Fibroblast of lung (primary cell): ENCODE measurements at regions not wholly inside any gene's neighbourhood (a gene's known extent, or its start where the extent isn't known, plus 50 kb on each side); places are given as distances from the start of the nearest gene placed in this dataset.

Experiments used
- DNase-seq, 2 donors: peaks; one replicate each; pipeline versions ENCODE4 v3.0.0 to v3.0.0-alpha.2; 2010; ENCODE audit warnings: low read depth in 2 of 2
- H2AFZ ChIP-seq: 2 replicates; pipeline ENCODE4 v1.5.1; 2012; ENCODE audit warnings: low read length, control low read depth, inconsistent platforms
- H3K27ac ChIP-seq: 2 replicates; pipeline ENCODE4 v1.5.1; 2011; ENCODE audit warnings: low read length, control low read depth; ENCODE audit not compliant: insufficient read depth
- H3K27me3 ChIP-seq: 2 replicates; pipeline ENCODE4 v1.5.1; 2011; ENCODE audit warnings: mild to moderate bottlenecking, low read length; ENCODE audit not compliant: control insufficient read depth, insufficient read depth
- H3K36me3 ChIP-seq: 2 replicates; pipeline ENCODE4 v1.5.1; 2011; ENCODE audit warnings: low read length; ENCODE audit not compliant: control insufficient read depth, insufficient read depth
- H3K4me1 ChIP-seq: 2 replicates; pipeline ENCODE4 v1.5.1; 2011; ENCODE audit warnings: low read length; ENCODE audit not compliant: control insufficient read depth, insufficient read depth; ENCODE audit errors: extremely low read depth
- H3K4me2 ChIP-seq: 2 replicates; pipeline ENCODE4 v1.5.1; 2011; ENCODE audit warnings: low read length, control low read depth; ENCODE audit not compliant: insufficient read depth; ENCODE audit errors: extremely low read depth
- H3K4me3 ChIP-seq, 4 experiments: fragments of 200-600 bp in 1 of 4; sonication (generic) in 1 of 4; replicated peaks in 1 of 4; 2 replicates each; pipeline ENCODE4 v1.5.1; 2011 to 2016; ENCODE audit warnings: low read length in 4 of 4, low read depth in 3 of 4, mild to moderate bottlenecking in 3 of 4, control low read depth in 2 of 4, inconsistent platforms in 1 of 4, mixed read lengths in 1 of 4; ENCODE audit not compliant: insufficient read depth in 1 of 4; ENCODE audit errors: control extremely low read depth in 1 of 4
- H3K79me2 ChIP-seq: 2 replicates; pipeline ENCODE4 v1.5.1; 2012; ENCODE audit warnings: mild to moderate bottlenecking, low read length, inconsistent platforms; ENCODE audit not compliant: control insufficient read depth, insufficient read depth
- H3K9ac ChIP-seq: 2 replicates; pipeline ENCODE4 v1.5.1; 2011; ENCODE audit warnings: mild to moderate bottlenecking, low read length, control low read depth; ENCODE audit not compliant: insufficient read depth
- H3K9me3 ChIP-seq: 2 replicates; pipeline ENCODE4 v1.5.1; 2012; ENCODE audit warnings: low read depth, low read length; ENCODE audit not compliant: control insufficient read depth, insufficient read depth
- H4K20me1 ChIP-seq: 2 replicates; pipeline ENCODE4 v1.5.1; 2011; ENCODE audit warnings: low read length; ENCODE audit not compliant: control insufficient read depth, insufficient read depth; ENCODE audit errors: extremely low read depth
- CTCF ChIP-seq, 2 donors: IDR thresholded peaks in 1 of 2; conservative IDR thresholded peaks in 1 of 2; 1 replicate in 1 of 2; 2 replicates in 1 of 2; pipeline ENCODE4 v1.5.1; 2011 to 2012; ENCODE audit warnings: low read length in 2 of 2, control low read depth in 1 of 2, inconsistent platforms in 1 of 2, low read depth in 1 of 2, mild to moderate bottlenecking in 1 of 2
- EZH2 ChIP-seq: IDR thresholded peaks from 2 replicates; pipeline ENCODE4 v1.5.1; 2012; ENCODE audit warnings: low read length, control low read depth, mild to moderate bottlenecking; ENCODE audit errors: missing control alignments

GRCh38 chr5:167657016-167657415 lies 634.4 kb upstream of the WWC1 start:
- Histone ChIP-seq H3K36me3 (no peaks in the 10 kb centered on the region), H3K27ac (no peak overlapping the region), H3K4me1 (no peaks in the 10 kb centered on the region), H3K4me2 (no peak overlapping the region), H2AFZ (no peak overlapping the region), H4K20me1 (no peaks in the 10 kb centered on the region), H3K79me2 (no peaks in the 10 kb centered on the region), H3K4me3 (no peak overlapping the region), H3K9me3 (no peaks in the 10 kb centered on the region), H3K27me3 (no peaks in the 10 kb centered on the region), H3K9ac (no peak overlapping the region)
- no peak for DNase-seq
- no peak for TF ChIP-seq CTCF (conservative IDR thresholded peaks at IDR 0.05 in 1 of 2, IDR thresholded peaks at IDR 0.05 in 1 of 2; ENCODE audit: low read depth in 1 of 2, low read length in 2 of 2)
- TF ChIP-seq EZH2, result no peak

- no peaks in the 10 kb centered on the region for H3K4me1 ChIP-seq
- H3K27ac ChIP-seq, result no peak overlapping the region
- H3K4me2 ChIP-seq, result no peak overlapping the region
Observed at GRCh38 chr5:167658889-167659288, 632.6 kb upstream of the WWC1 start.

GRCh38 chr5:167661605-167662004 lies 629.8 kb upstream of the WWC1 start:
- TF ChIP-seq CTCF (conservative IDR thresholded peaks at IDR 0.05 in 1 of 2, IDR thresholded peaks at IDR 0.05 in 1 of 2; ENCODE audit: low read depth in 1 of 2, low read length in 2 of 2), result no peak
- no peak for TF ChIP-seq EZH2
- H3K9me3 ChIP-seq, result no peaks in the 10 kb centered on the region
- no peak overlapping the region for H3K27ac ChIP-seq
- DNase-seq, result no peak
- H2AFZ ChIP-seq, result no peak overlapping the region
- no peak overlapping the region for H3K4me2 ChIP-seq
- no peaks in the 10 kb centered on the region for H3K4me1 ChIP-seq
- H3K4me3 ChIP-seq, result no peak overlapping the region
- H4K20me1 ChIP-seq, result no peaks in the 10 kb centered on the region
- no peaks in the 10 kb centered on the region for H3K79me2 ChIP-seq
- no peaks in the 10 kb centered on the region for H3K27me3 ChIP-seq
- H3K36me3 ChIP-seq, result no peaks in the 10 kb centered on the region
- H3K9ac ChIP-seq, result no peak overlapping the region

More at GRCh38 chr5:167658889-167659288, 632.6 kb upstream of the WWC1 start:
- peak; percentile 33 to 50 for DNase-seq
- no peaks in the 10 kb centered on the region for H3K9me3 ChIP-seq
- no peak overlapping the region for H3K4me3 ChIP-seq
- no peak overlapping the region for H2AFZ ChIP-seq
- H4K20me1 ChIP-seq, result no peaks in the 10 kb centered on the region
- TF ChIP-seq EZH2, result no peak
- TF ChIP-seq CTCF (conservative IDR thresholded peaks at IDR 0.05 in 1 of 2, IDR thresholded peaks at IDR 0.05 in 1 of 2; ENCODE audit: low read depth in 1 of 2, low read length in 2 of 2), result no peak
- H3K27me3 ChIP-seq, result no peaks in the 10 kb centered on the region
- no peaks in the 10 kb centered on the region for H3K36me3 ChIP-seq
- H3K9ac ChIP-seq, result no peak overlapping the region
- no peaks in the 10 kb centered on the region for H3K79me2 ChIP-seq
